ENCODE measurements at regions not wholly inside any gene's neighbourhood (a gene's known extent, or its start where the extent isn't known, plus 50 kb on each side); places are given as distances from the start of the nearest gene placed in this dataset.

- DNase-seq (ENCODE audit: low spot score) = no peak
- intact Hi-C loops (cut with DNase I) = no loop called here
Observed at GRCh38 chr5:155461304-155461703, 447.7 kb downstream of the KIF4B start.

- no peak for DNase-seq (ENCODE audit: low spot score)
Observed at GRCh38 chr5:155466851-155467250, 453.3 kb downstream of the KIF4B start.

GRCh38 chr5:155471027-155471426, 457.5 kb downstream of the KIF4B start:
- no peak for DNase-seq (ENCODE audit: low spot score)
- intact Hi-C loops (cut with DNase I) = no loop called here

More at GRCh38 chr5:155466851-155467250, 453.3 kb downstream of the KIF4B start:
- intact Hi-C loops (cut with DNase I) = no loop called here

GRCh38 chr5:155472780-155473179, 459.2 kb downstream of the KIF4B start:
- no peak for DNase-seq (ENCODE audit: low spot score)
- intact Hi-C loops (cut with DNase I) = no loop called here

GRCh38 chr5:155475318-155475717, 461.8 kb downstream of the KIF4B start:
- intact Hi-C loops (cut with DNase I) = no loop called here
- DNase-seq (ENCODE audit: low spot score) = no peak

- DNase-seq (ENCODE audit: low spot score) = no peak
- intact Hi-C loops (cut with DNase I) = loop anchor here (2.0 to 5.0 kb wide), 2 partner anchors 247 to 286 kb away; no protein-coding TSS in a partner anchor
Observed at GRCh38 chr5:155480731-155481131, 467.2 kb downstream of the KIF4B start.

- DNase-seq (ENCODE audit: low spot score) = no peak
- intact Hi-C loops (cut with DNase I) = loop anchor here (2.0 to 5.0 kb wide), 2 partner anchors 246 to 286 kb away; no protein-coding TSS in a partner anchor
Observed at GRCh38 chr5:155481182-155481581, 467.6 kb downstream of the KIF4B start.

GRCh38 chr5:155482428-155482827, 468.9 kb downstream of the KIF4B start:
- DNase-seq (ENCODE audit: low spot score) = no peak
- intact Hi-C loops (cut with DNase I) = loop anchor here (5.0 kb wide), 1 partner anchor 245 kb away; no protein-coding TSS in a partner anchor

GRCh38 chr5:155485386-155485785, 471.8 kb downstream of the KIF4B start:
- no peak for DNase-seq (ENCODE audit: low spot score)
- intact Hi-C loops (cut with DNase I) = loop anchor here (5.0 kb wide), 1 partner anchor 393 kb away; no protein-coding TSS in a partner anchor

GRCh38 chr5:155489949-155490348, 476.4 kb downstream of the KIF4B start:
- intact Hi-C loops (cut with DNase I) = loop anchor here (5.0 kb wide), 1 partner anchor 398 kb away; no protein-coding TSS in a partner anchor
- no peak for DNase-seq (ENCODE audit: low spot score)

- intact Hi-C loops (cut with DNase I) = no loop called here
- no peak for DNase-seq (ENCODE audit: low spot score)
Observed at GRCh38 chr5:155492191-155492590, 478.6 kb downstream of the KIF4B start.

- intact Hi-C loops (cut with DNase I) = no loop called here
- no peak for DNase-seq (ENCODE audit: low spot score)
Observed at GRCh38 chr5:155504606-155505005, 491.1 kb downstream of the KIF4B start.

- intact Hi-C loops (cut with DNase I) = no loop called here
Observed at GRCh38 chr5:155507363-155507762, 493.8 kb downstream of the KIF4B start.

GRCh38 chr5:155508673-155509072, 495.1 kb downstream of the KIF4B start:
- intact Hi-C loops (cut with DNase I) = no loop called here
- DNase-seq (ENCODE audit: low spot score) = no peak

More at GRCh38 chr5:155507363-155507762, 493.8 kb downstream of the KIF4B start:
- DNase-seq (ENCODE audit: low spot score) = no peak

GRCh38 chr5:155512329-155512728, 498.8 kb downstream of the KIF4B start:
- no peak for DNase-seq (ENCODE audit: low spot score)
- intact Hi-C loops (cut with DNase I) = no loop called here

GRCh38 chr5:155514105-155514563, 500.6 kb downstream of the KIF4B start:
- DNase-seq (ENCODE audit: low spot score) = no peak
- intact Hi-C loops (cut with DNase I) = no loop called here

GRCh38 chr5:155522540-155522939, 509.0 kb downstream of the KIF4B start:
- intact Hi-C loops (cut with DNase I) = no loop called here
- DNase-seq (ENCODE audit: low spot score) = no peak

GRCh38 chr5:155529362-155529761, 515.8 kb downstream of the KIF4B start:
- DNase-seq (ENCODE audit: low spot score) = no peak
- intact Hi-C loops (cut with DNase I) = no loop called here

- intact Hi-C loops (cut with DNase I) = no loop called here
- no peak for DNase-seq (ENCODE audit: low spot score)
Observed at GRCh38 chr5:155530046-155530445, 516.5 kb downstream of the KIF4B start.

- intact Hi-C loops (cut with DNase I) = no loop called here
- DNase-seq (ENCODE audit: low spot score) = no peak
Observed at GRCh38 chr5:155532621-155533311, 519.2 kb downstream of the KIF4B start.

- intact Hi-C loops (cut with DNase I) = no loop called here
- no peak for DNase-seq (ENCODE audit: low spot score)
Observed at GRCh38 chr5:155540000-155540595, 526.5 kb downstream of the KIF4B start.

All from cardiac septum (tissue), 1 donor.